Dedifferentiated amniotic fluid mesenchymal stem cell (primary cell): ENCODE measurements at regions not wholly inside any gene's neighbourhood (a gene's known extent, or its start where the extent isn't known, plus 50 kb on each side); places are given as distances from the start of the nearest gene placed in this dataset.

ENCODE experiments used
- DNase-seq: peaks from one replicate; pipeline ENCODE4 v3.0.0-alpha.2; 2016; ENCODE audit errors: extremely low spot score

GRCh38 chr18:44497311-44497710 is 183.4 kb upstream of the SETBP1 start:
- no peak for DNase-seq

- DNase-seq: no peak
Observed at GRCh38 chr18:44497757-44498490, 182.8 kb upstream of the SETBP1 start.

- DNase-seq: no peak
Observed at GRCh38 chr18:44500808-44501610, 179.7 kb upstream of the SETBP1 start.

GRCh38 chr18:44502221-44502620 is 178.5 kb upstream of the SETBP1 start:
- no peak for DNase-seq

- no peak for DNase-seq
Observed at GRCh38 chr18:44502790-44503189, 177.9 kb upstream of the SETBP1 start.

- DNase-seq: no peak
Observed at GRCh38 chr18:44503854-44504253, 176.8 kb upstream of the SETBP1 start.

GRCh38 chr18:44507729-44508325 is 172.9 kb upstream of the SETBP1 start:
- DNase-seq: no peak

GRCh38 chr18:44508474-44508873 is 172.2 kb upstream of the SETBP1 start:
- DNase-seq: no peak

GRCh38 chr18:44509048-44509447 is 171.6 kb upstream of the SETBP1 start:
- no peak for DNase-seq

- DNase-seq: no peak
Observed at GRCh38 chr18:44510390-44510789, 170.3 kb upstream of the SETBP1 start.

GRCh38 chr18:44513233-44513632 is 167.5 kb upstream of the SETBP1 start:
- DNase-seq: no peak

GRCh38 chr18:44514106-44514505 is 166.6 kb upstream of the SETBP1 start:
- no peak for DNase-seq

- no peak for DNase-seq
Observed at GRCh38 chr18:44514766-44515165, 165.9 kb upstream of the SETBP1 start.

GRCh38 chr18:44516450-44516849 is 164.2 kb upstream of the SETBP1 start:
- DNase-seq: no peak

GRCh38 chr18:44517136-44517535 is 163.6 kb upstream of the SETBP1 start:
- no peak for DNase-seq

- no peak for DNase-seq
Observed at GRCh38 chr18:44518091-44518615, 162.5 kb upstream of the SETBP1 start.

GRCh38 chr18:44518666-44519065 is 162.0 kb upstream of the SETBP1 start:
- no peak for DNase-seq

- no peak for DNase-seq
Observed at GRCh38 chr18:44520981-44521667, 159.6 kb upstream of the SETBP1 start.

GRCh38 chr18:44521668-44522022 is 159.0 kb upstream of the SETBP1 start:
- DNase-seq: no peak

GRCh38 chr18:44526705-44527415 is 153.8 kb upstream of the SETBP1 start:
- no peak for DNase-seq

GRCh38 chr18:44533071-44533470 is 147.6 kb upstream of the SETBP1 start:
- no peak for DNase-seq
